Parathyroid adenoma (tissue), 2 donors: ENCODE measurements at regions not wholly inside any gene's neighbourhood (a gene's known extent, or its start where the extent isn't known, plus 50 kb on each side); places are given as distances from the start of the nearest gene placed in this dataset.
"Not testable (repeated sequence)": the region's sequence is repeated elsewhere in the genome, so short reads cannot be mapped to it uniquely, and the experiment has no call there.

Experiments
- H2AFZ ChIP-seq: fragments of 300-600 bp; sonication (generic); one replicate; pipeline ENCODE4 v1.7.0; 2017; ENCODE audit warnings: antibody characterized with exemption, mild to moderate bottlenecking
- H3K27ac ChIP-seq: fragments of 300-600 bp; sonication (generic); one replicate; pipeline ENCODE4 v1.7.0; 2017
- H3K27me3 ChIP-seq: fragments of 300-600 bp; sonication (generic); one replicate; pipeline ENCODE4 v1.7.0; 2017; ENCODE audit warnings: low read length; ENCODE audit not compliant: control insufficient read depth, insufficient read depth
- H3K36me3 ChIP-seq: fragments of 300-600 bp; sonication (generic); one replicate; pipeline ENCODE4 v1.7.0; 2017; ENCODE audit warnings: low read length; ENCODE audit not compliant: control insufficient read depth, insufficient read depth
- H3K4me1 ChIP-seq: fragments of 300-600 bp; sonication (generic); one replicate; pipeline ENCODE4 v1.7.0; 2017; ENCODE audit warnings: control low read depth
- H3K4me2 ChIP-seq: fragments of 300-600 bp; sonication (generic); one replicate; pipeline ENCODE4 v1.7.0; 2017; ENCODE audit warnings: low read length
- H3K4me3 ChIP-seq: fragments of 300-600 bp; sonication (generic); one replicate; pipeline ENCODE4 v1.7.0; 2017; ENCODE audit warnings: low read depth, low read length
- H3K79me2 ChIP-seq: fragments of 300-600 bp; sonication (generic); one replicate; pipeline ENCODE4 v1.7.0; 2017; ENCODE audit warnings: control low read depth
- H3K9ac ChIP-seq: fragments of 300-600 bp; sonication (generic); one replicate; pipeline ENCODE4 v1.7.0; 2017; ENCODE audit warnings: mild to moderate bottlenecking
- H3K9me3 ChIP-seq: fragments of 300-600 bp; sonication (generic); one replicate; pipeline ENCODE4 v1.7.0; 2017; ENCODE audit warnings: low read length; ENCODE audit not compliant: control insufficient read depth
- TF ChIP-seq, protein P1 (sequence below): fragments of 300-600 bp; sonication (generic); IDR thresholded peaks from one replicate; pipeline ENCODE4 v1.7.0; 2017; ENCODE audit warnings: antibody characterized with exemption, mild to moderate bottlenecking
- donor health status: primary hyperparathyroidism.

DNA sequence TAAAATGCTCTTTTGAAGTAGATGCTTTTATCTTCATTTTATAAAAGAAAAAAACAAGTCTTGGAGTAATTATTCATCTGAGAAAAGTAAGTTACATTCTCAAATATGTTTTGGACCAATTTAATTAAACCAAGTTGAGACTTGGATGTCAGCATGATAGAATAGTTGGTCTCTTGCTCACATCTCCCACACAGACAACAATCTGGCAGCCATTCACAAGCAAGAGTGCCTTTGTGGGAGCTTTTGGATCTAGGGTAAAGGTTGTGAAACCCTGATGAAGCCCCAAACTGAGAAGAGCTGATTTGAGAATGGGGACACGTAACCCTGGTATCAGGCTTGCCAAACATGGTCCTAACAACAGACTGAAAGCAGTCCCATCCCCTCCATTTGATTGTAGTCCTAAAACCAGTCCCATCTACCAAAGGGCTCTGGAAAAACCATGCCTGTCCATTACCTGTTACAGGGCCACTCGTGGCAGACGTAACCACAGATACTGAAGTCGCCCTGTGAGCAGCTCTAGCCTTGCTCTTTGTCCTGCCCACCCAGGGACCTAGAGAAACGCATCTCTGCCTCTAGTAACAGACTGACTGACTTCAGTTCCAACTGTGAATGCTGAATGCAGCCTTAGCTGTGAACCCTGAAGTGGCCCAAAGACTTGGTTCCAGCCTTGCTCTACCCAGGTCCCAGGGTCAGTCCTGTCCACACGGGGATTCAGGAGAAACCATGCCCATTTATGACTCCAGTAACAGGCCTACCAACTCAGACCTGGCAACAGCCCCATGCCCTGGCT, 145.5 kb upstream of the SYNPR start:
- H3K4me1 ChIP-seq, result no peaks in the 10 kb centered on the region

DNA sequence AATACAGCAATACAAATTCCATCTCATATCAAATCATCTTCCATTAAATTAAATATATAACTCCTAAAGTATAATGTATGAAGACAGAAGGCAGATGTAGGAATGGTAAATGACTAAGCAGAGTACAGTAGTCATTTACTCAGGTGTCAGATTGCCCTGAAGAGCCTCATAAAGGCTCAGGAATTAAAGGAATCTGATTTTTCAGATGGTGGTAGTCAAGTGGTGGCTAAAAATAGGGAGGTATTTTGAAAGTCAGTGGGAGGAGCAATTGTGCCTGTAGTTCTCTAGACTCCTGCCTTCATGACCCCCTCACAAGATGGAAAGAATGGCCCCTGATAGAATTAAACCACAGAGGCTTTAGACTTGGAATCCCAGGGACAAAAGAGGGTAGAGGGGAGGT, 142.7 kb upstream of the SYNPR start:
- no peak overlapping the region for H3K9ac ChIP-seq
- H3K27me3 ChIP-seq, result no peaks in the 10 kb centered on the region
- TF ChIP-seq, protein P1, sequence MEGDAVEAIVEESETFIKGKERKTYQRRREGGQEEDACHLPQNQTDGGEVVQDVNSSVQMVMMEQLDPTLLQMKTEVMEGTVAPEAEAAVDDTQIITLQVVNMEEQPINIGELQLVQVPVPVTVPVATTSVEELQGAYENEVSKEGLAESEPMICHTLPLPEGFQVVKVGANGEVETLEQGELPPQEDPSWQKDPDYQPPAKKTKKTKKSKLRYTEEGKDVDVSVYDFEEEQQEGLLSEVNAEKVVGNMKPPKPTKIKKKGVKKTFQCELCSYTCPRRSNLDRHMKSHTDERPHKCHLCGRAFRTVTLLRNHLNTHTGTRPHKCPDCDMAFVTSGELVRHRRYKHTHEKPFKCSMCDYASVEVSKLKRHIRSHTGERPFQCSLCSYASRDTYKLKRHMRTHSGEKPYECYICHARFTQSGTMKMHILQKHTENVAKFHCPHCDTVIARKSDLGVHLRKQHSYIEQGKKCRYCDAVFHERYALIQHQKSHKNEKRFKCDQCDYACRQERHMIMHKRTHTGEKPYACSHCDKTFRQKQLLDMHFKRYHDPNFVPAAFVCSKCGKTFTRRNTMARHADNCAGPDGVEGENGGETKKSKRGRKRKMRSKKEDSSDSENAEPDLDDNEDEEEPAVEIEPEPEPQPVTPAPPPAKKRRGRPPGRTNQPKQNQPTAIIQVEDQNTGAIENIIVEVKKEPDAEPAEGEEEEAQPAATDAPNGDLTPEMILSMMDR, result no peak
- H3K36me3 ChIP-seq, result no peaks in the 10 kb centered on the region
- no peak overlapping the region for H3K27ac ChIP-seq
- no peak overlapping the region for H3K4me2 ChIP-seq
- peak overlapping the region; percentile 22 for H2AFZ ChIP-seq
- H3K4me1 ChIP-seq, result no peaks in the 10 kb centered on the region
- no peak overlapping the region for H3K4me3 ChIP-seq
- H3K9me3 ChIP-seq, result no peaks in the 10 kb centered on the region
- no peaks in the 10 kb centered on the region for H3K79me2 ChIP-seq

More for the DNA sequence above, 145.5 kb upstream of the SYNPR start:
- H3K4me3 ChIP-seq, result no peak overlapping the region
- no peak overlapping the region for H2AFZ ChIP-seq
- TF ChIP-seq, protein P1, result no peak
- H3K27me3 ChIP-seq, result no peaks in the 10 kb centered on the region
- H3K27ac ChIP-seq, result no peak overlapping the region
- no peaks in the 10 kb centered on the region for H3K9me3 ChIP-seq
- no peaks in the 10 kb centered on the region for H3K36me3 ChIP-seq
- no peak overlapping the region for H3K4me2 ChIP-seq
- no peak overlapping the region for H3K9ac ChIP-seq
- H3K79me2 ChIP-seq, result no peaks in the 10 kb centered on the region

DNA sequence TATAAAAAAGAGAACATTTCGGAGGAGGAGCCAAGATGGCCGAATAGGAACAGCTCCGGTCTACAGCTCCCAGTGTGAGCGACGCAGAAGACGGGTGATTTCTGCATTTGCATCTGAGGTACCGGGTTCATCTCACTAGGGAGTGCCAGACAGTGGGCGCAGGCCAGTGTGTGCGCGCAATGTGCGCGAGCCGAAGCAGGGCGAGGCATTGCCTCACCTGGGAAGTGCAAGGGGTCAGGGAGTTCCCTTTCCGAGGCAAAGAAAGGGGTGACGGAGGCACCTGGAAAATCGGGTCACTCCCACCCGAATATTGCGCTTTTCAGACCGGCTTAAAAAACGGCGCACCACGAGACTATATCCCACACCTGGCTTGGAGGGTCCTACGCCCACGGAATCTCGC, 141.9 kb upstream of the SYNPR start:
- not testable (repeated sequence) for H3K79me2 ChIP-seq, H3K9ac ChIP-seq, H3K9me3 ChIP-seq, H3K4me2 ChIP-seq, H3K27ac ChIP-seq, H3K27me3 ChIP-seq, H3K4me1 ChIP-seq, H2AFZ ChIP-seq, H3K4me3 ChIP-seq, H3K36me3 ChIP-seq

DNA sequence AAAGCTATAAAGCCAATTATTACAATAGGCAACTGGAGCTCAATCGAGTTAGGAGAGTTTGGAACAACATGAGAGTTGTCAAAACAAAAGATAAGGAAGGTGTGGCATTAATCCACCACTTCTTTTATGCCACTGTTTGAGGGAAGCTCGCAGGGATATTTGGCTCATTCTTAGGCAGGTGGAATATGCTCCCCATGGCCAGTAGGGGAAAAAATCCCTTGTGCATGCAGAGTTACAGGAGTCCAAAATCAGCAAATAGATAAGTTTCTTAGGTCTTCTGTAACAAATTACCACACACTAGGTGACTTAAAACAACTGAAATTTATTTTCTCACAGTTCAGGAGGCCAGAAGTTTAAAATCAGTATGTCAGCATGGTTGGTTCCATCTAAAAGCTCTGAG, 135.4 kb upstream of the SYNPR start:
- Histone ChIP-seq H2AFZ (no peak overlapping the region), H3K79me2 (no peaks in the 10 kb centered on the region), H3K27me3 (no peaks in the 10 kb centered on the region), H3K4me1 (no peaks in the 10 kb centered on the region), H3K9me3 (no peaks in the 10 kb centered on the region), H3K4me2 (no peak overlapping the region), H3K36me3 (no peaks in the 10 kb centered on the region), H3K4me3 (no peak overlapping the region), H3K9ac (no peak overlapping the region), H3K27ac (no peak overlapping the region)
- TF ChIP-seq, protein P1, result no peak

DNA sequence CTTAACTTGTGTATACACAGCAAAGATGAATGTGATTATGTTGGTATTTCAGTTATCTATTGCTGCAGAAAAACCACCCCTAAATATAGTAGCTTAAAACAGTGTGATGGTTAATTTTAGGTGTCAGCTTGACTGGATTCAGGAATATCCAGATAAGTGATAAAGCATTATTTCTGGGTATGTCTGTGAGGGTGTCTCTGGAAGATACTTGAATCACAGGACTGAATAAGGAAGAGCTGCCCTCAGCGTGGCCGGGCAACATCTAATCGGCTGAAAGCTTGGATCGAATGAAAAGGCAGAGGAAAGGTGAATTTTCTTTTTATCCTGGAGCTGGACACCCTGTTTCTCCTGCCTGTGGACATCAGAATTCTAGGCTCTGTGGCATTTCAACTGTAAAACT, 132.0 kb upstream of the SYNPR start:
- H3K27me3 ChIP-seq, result no peaks in the 10 kb centered on the region
- H3K36me3 ChIP-seq, result no peaks in the 10 kb centered on the region
- no peak overlapping the region for H3K9ac ChIP-seq
- H3K79me2 ChIP-seq, result no peaks in the 10 kb centered on the region
- no peak overlapping the region for H2AFZ ChIP-seq
- TF ChIP-seq, protein P1, result no peak
- no peak overlapping the region for H3K4me3 ChIP-seq
- no peak overlapping the region for H3K4me2 ChIP-seq
- no peaks in the 10 kb centered on the region for H3K9me3 ChIP-seq
- H3K4me1 ChIP-seq, result no peaks in the 10 kb centered on the region
- H3K27ac ChIP-seq, result no peak overlapping the region
